ENCODE measurements at regions not wholly inside any gene's neighbourhood (a gene's known extent, or its start where the extent isn't known, plus 50 kb on each side); places are given as distances from the start of the nearest gene placed in this dataset.

DNA sequence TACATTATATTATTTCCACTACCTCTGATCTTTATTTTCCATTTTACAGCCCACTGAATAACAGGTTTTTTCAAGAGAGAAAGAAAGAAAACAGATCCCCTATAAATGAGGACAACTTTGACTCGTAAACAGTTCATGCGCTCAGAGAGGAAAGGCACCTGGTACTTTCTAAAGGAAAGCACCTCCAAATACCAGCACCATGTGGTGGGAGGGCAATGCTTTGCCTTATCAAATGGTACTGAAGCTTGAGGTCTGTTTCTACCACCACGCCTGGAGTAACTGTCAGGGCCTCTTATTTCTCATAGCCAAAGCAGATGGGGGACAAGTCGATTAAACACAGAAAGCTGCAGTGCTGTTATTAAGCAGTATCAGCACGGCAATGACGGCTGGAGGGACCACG lies 510.3 kb upstream of the ZFHX3 start:
- no peak for DNase-seq

DNA sequence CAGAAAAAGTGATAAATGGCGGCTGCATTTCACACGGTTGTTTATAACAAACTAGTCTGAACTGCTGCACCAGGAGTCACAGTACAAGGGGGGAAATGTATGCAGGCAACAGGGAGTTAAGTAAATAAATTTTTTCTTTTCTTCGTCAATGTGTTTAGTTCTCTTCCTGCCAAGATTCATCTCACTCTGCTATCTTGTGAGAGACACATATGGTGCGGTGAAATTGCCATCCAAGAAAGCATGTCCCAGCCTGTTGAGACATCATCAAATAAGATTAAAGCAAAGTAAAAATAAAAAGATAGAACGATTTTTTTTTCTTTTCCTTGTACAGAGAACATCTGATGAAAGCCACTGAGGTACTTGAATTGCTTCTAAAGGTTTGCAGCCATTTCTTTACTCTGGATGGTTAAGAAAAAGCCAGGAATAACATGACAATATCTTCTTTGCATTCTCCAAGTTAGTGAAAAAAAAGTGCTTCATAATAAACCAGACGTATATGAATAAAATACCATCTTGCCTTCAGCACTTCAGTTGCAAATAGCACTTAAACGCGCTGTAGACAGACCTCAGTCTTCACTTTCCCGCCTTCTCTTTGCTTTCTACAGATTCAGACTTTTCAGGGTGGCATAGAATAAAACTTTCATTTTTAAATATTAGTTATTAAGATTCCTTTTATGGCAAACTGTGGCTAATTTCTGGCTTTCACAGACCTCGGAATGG lies 506.2 kb upstream of the ZFHX3 start:
- DNase-seq = no peak

GRCh38 chr16:73549984-73550631 lies 502.2 kb upstream of the ZFHX3 start:
- DNase-seq = no peak

- no peak for DNase-seq
These were observed 499.9 kb upstream of the ZFHX3 start for GRCh38 chr16:73547552-73548403.

DNA sequence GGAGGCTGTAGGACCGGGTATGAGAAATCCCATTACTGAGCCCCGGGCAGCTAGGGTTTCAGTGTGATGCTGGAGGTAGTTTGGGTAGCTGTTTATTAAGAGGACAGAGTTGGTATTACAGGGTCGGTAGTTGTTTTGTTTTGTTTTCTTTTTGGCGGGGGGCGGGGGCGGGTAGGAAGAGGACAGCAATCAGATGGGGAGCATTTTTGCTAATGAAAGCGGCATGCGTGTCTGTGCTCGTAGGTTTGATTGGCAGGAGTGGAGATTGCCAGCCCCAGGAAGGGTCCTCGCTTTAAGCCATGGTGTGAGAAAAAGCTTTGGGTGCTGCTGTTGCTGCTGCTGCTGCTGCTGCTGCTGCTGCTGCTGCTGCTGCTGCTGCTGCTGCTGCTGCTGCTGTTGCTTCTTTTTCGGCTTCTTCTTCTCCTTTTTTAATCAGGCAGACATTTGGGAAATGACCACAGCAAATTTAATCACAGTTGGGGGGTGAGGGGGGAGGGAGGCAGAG lies 498.5 kb upstream of the ZFHX3 start:
- no peak for DNase-seq

DNA sequence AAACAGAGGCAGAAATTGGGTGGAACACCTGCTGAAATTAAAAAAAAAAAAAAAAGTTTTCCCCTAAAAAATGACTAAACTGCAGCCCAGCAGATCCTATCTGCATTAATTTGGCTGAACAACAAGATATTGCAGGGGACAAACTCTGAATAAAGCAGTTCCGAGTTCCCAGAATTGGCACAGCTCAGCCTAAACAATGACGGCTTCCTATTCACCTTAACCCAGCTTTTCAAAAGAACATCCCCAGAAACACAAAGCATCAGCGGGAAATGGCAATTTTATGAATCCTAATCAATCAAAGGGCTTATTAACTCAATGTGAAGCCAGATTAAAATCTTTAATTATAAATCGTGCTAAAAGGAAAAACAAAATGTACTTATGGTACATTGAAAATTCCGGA lies 497.8 kb upstream of the ZFHX3 start:
- no peak for DNase-seq

GRCh38 chr16:73545290-73545689 lies 497.4 kb upstream of the ZFHX3 start:
- DNase-seq = no peak

DNA sequence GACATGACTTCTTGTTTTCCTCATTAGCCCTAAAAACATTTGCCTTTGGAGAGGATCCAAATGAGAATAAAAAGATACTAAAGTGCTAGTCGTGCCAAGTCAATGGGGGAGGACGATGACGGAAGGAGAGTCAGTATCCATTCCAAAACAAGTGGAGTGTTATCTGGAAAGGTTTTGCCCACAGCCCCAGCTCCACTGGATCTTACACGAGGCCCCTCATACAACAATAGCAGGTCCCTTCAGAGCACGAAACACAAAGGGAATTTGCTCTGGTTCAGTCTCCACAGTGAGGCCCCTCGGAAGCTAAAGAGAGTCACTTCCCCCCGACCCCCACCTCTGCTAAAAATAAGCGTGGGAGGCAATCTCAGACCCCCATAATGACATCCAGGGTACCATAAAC lies 496.9 kb upstream of the ZFHX3 start:
- no peak for DNase-seq

- no peak for DNase-seq
These were observed 496.2 kb upstream of the ZFHX3 start for GRCh38 chr16:73543970-73544599.

GRCh38 chr16:73543331-73543969 lies 495.5 kb upstream of the ZFHX3 start:
- no peak for DNase-seq

GRCh38 chr16:73542885-73543284 lies 495.0 kb upstream of the ZFHX3 start:
- DNase-seq = no peak

GRCh38 chr16:73537921-73538320 lies 490.0 kb upstream of the ZFHX3 start:
- DNase-seq = no peak

DNA sequence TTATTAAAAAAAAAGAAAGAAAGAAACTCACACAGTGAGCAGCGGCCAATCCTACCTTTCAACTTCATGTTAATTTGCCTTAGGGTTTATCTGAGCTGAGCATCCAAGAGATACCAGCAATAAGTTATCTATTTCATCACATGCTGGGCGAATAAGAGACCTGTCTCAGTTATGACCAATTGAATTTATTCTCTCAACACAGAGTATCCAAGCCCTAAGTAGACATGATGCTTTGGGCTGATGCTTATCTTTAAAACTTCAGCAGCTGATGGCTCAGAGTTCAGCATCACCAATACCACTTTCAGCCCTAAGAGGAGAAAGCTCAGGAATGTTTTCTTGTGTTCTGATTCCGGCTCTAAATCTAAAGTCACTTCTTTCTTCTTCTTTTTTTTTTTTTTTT lies 489.0 kb upstream of the ZFHX3 start:
- DNase-seq = no peak

DNA sequence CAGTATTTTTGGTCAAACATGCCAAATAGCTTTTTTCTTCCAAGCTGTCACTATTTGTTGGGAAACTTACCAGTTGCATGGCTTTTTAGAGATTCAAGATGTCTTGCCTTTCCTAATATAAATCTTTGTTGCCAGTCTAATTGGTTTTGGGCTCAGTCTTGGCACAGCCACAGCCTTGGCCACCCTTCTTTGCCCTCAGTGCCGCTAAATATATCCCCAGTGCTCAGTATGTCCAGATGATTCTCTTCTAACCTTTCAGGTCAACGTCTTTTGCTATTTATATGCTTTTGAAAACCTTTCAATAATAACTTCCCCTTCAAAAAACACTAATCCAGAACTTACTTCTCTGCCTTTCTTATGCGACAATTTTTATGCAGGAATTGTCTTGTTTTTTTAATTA lies 483.1 kb upstream of the ZFHX3 start:
- DNase-seq = no peak

DNA sequence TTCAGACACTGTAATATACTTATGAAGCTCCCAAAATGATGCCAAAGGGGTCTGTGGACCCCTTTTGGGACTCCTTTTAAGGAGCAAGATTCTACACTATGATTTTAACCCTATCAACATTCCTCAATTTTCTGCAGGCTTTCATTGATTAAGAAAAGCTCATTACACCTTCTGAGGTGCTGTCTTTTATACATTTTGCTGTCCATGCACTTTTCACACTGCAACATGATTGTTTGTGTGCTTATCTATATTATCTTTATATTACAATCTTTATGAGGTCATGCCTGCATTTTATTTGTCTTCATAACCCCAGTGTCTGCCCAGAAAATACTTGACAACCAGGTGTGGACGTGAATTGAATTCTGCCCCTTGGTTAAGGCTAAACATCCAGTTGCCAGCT lies 482.6 kb upstream of the ZFHX3 start:
- no peak for DNase-seq

DNA sequence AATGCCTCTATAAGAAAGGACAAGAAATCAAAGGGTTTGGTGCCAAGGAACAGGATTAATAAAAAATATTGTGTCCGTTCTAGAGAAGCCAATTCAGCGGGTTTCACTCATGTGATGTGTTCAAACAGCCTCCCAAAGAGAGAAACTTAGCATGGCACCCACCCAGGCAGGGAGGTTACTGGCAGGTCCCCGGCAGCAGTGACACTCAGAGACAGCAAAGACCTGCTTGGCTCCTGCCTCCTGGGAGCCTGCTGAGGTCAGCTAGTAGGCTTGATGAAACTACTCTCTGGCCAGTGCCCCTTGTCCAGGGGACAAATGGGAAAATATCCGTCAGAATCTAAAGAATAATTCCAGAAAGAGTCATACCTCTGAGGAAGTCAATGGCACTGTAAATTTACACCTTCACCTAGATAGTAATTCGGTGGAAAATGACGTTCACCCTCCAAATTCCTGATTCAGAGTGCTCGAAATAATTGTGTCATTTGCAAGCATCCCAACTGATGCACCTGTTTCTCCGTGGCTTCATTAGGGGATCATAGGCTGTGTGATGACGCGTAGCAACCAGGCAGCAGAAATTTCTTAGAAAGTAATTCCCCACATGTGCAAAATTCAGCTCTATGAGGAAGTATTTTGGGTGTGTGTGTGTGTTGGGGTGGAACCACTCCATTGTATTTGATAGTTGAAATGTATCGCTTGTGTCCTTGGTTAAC lies 481.5 kb upstream of the ZFHX3 start:
- no peak for DNase-seq

DNA sequence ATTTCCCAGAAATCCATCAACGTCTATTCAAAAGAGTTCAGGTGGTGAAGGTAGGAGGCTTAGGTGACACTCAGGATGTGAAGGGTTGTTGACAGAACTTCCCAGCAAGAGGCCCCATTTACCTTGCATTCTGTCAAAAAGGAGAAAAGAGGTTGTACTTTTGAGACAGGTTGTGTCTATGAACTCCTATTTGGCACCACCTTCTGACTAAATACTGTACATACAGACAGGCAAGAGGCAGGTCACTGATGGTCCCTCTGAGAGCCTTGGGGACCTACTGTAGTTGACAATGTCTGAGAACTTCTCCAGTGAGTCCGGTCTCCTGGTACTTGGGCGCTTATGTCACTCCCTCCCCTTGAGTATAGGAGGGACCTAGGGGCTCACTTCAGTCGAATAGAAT lies 479.3 kb upstream of the ZFHX3 start:
- peak; percentile 25 for DNase-seq

DNA sequence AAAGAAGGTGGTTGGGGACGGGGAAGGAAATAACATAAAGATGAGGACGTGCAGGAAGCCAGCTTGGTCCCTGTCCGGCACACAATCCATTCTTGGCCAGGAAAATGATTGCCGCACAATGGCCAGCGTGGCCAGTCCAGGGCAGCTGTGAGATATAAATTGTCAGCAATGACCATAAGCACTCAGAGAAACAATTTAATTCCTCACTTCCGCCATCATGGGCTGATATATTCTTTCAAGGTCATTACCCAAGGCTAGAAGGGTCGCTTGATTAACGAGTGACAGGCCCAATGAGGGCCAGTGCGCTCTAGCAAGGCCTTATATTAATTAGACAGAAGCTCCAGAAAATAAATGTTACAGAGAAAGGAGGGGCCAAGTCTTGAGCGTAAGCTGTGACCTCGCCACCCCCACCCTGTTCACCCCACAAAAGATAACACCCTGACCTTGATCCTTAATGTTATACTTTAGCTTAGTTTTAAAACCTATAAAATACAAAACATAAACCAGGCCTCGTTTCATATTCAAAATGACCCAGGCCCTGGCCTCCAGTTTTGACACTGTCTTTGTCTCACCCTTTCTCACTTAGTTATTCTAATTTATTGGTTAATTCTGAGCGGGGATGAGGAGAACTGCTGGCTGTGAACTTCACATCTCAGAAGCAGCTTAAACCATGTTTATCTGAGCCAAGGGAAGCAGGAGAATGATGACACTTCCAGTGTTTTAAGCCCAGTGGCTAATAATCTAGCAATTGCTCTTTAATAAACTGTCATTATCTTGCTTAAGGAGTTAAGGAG lies 478.3 kb upstream of the ZFHX3 start:
- no peak for DNase-seq

DNA sequence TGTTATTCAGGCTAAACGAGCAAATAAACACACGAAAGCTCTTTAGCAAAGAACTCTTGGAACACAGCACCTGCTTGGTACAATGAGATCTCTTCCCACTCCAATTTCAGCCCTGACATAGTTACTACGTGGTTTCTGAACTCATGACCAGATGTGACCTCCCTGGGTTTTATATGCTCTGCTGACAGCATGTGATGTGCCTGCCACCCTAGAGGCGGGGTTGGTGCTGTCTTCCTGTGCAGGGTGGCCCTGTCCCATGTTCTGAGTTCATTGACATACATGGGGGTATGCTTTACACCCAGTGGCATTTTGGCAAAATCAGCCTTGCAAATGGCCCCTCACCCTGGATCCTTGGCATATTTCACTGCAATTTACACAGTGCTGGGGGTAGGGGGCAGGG lies 475.3 kb upstream of the ZFHX3 start:
- no peak for DNase-seq

DNA sequence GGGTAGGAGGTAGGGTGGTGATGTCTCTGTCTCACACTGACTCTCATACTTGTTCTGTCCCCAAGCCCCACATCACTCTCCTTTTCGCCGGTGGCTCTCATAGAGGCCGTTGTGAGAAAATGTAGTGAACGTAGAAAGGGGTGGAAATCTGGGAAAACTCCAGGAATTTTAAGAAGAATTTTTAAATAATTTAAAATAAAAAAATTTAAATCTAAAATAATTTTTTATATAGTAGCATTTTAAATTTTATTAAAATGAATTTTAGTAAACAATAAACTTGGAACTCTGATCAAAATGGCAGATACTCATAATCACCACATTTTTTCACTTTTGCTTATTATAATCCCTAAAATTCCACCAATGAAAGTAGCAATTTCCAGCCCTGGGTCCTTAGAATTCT lies 473.6 kb upstream of the ZFHX3 start:
- no peak for DNase-seq

- DNase-seq = no peak
These were observed 467.7 kb upstream of the ZFHX3 start for GRCh38 chr16:73515616-73516015.
